ENCODE measurements at regions not wholly inside any gene's neighbourhood (a gene's known extent, or its start where the extent isn't known, plus 50 kb on each side); places are given as distances from the start of the nearest gene placed in this dataset.

DNA sequence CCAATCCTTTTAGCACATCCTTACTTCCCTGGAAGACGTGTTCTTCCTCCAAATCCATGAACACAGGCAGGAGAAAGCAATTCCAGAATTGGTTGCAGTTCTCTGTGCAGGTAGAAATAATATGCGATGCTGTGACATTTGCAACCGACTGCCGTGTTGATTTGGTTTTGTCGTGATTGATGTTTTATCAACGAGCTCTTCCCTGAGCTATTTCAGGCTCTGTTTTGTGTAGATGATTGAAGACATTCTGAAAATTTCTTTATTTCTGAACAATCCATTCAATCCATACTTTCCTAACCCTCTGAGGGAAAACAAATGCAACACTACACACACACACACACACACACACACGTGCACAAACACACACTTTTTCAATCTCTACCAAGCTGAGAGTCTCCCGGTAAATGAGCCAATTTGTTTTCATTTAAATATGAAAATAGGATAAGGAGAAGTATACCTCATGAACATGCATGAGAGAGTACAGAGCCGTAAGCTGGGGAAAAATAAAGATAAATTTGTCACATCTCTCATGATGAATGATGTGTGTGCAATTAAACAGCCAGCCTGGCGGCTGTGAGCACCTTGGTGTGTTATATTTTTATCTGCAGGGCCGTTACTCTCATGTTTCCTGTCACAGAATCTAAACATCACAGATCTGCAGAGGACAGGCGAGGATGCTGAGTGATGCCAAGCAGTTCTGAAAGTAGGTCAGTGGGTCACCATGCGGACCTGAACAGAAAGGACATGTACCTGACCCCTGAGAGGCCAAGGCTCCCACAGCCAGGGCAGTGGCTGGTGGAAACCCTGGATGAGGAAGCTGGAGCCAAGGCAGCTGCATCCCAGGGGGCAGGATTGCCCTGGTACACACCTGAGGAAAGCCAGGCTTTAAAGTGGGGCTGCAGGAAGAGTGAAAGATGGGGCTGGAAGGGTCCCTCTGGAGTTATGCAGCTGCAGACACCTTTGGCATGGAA lies 64.8 kb downstream of the PDCL3 start:
- no peak for DNase-seq

DNA sequence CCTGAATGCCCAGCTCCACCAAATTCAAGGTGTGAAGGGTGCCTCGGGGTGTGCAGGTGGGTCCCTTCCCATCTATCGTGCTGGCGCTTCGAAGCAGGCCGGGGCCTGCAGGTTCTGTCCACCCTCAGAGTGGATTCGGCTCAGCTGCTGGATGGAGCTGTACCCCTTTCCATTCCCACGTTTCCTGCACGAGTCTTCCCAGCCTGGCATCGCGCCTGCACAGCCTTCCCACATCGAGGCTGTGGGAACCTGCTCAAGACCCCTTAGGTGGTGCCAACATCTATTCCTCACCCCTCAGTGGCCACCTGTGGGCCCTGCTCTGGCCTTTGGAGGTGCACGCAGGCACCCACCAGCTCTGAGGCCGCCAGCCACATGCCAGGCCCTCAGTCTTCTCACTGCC lies 65.7 kb downstream of the PDCL3 start:
- no peak for DNase-seq

DNA sequence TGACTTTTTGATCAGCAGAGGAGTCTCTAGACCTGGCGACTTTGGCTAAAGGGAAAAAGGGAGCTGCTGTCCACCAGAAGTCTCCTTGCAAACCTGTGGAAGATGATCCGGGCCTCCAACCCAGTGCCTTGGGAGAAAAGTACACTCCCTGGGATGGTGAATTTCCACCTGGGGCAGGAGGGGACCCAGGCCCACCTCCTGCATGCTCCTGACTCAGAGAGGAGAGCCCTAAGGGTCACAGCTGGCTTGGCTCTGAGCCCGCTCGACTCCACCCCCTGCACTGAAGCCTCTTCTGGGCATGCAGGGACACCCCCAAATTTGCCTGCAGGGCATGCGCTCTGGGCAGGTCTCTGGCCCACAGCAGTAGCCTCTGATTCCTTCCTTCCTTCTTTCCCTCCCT lies 66.5 kb downstream of the PDCL3 start:
- no peak for DNase-seq

DNA sequence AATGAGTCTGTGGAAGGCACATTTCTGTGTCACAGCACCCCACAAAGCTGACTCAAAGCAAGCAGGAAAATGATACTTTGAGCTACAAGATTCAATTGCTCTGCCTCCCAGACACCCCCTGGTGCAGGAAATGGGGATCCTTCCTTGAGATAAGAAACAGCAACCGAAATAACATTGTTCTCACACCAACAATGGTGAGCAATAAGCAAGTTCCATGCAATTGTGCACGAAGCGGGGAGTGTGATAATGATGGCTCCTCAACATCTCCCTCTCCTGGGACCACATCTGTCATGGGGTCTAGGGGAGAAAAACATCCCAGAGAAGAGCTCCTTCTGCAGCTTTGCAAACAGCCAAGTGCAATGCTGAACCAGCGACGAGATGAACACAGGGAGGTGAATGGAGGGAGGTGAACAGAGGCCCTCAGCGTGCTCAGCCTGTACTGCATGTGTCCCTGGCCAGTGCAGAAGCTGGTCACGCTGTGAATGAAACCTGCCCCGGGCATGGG lies 67.7 kb downstream of the PDCL3 start:
- no peak for DNase-seq

DNA sequence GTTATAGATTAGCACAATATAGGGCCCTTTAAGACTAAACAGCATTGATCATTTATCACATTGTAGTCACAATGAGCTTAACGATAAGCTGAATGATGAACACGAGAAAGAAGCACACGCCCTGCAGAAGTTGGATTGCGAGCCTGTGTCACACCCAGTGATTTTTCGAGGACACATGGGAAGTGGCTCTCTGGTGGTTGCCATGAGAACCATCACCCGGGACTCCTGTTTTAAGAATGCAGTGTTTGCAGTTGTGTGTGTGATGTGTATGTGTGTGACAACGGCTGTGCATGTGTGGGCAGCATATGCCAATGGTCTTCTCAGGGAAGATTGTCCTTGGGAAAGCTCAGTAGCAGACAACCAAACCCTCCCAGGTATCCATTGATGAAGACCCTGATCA lies 69.2 kb downstream of the PDCL3 start:
- DNase-seq: no peak

DNA sequence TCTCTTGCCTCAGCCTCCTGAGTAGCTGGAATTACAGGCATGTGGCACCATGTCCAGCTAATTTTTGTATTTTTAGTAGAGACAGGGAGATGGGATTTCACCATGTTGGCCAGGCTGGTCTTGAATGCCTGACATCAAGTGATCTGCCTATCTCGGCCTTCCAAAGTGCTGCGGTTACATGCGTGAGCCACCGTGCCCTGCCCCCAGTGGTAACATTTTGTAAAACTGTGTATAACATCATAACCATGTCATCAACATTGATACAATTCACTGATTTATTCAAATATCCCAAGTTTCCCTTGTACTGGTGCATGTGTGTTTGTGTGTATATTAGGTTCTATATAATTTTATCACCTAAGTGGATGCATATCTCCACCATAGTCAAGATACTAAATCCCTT lies 70.0 kb downstream of the PDCL3 start:
- DNase-seq: no peak

DNA sequence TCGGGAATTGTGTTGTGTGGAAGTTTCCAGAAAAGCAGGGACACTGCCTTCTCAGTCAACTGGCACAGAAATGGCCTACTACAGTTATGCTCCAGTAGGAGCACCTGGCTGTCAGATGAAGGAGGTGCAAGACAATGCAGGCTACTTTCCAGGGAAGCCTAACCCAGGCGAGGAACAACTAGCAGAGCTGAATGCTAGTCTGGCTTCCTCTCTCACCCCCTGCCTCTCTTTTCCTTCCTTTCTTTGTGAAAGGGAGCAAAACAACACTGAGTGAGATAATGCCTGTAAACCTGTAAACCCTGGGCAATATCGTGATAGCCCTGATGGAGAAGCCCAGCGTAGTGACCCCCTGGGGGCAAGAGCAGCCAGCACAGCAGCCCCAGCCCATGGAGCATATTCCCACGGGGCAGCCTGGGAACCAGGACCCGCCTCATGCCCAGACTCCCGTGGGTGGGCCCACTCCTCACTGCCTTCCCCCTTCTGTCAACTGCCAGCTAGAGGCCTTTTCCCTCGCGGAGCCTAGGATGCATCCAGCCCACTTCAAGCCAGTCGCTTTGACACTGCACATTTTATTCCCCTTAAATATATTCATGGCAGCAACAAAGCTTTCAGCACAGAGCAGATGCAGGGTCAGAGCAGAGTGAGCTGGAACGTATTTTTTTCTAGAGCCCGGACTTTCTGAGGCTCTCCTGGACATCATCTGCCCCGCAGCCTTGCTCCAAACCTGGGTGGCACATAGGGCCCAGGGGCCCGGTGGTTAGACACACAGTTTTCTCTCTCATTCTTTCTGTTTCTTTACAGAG lies 77.0 kb downstream of the PDCL3 start:
- DNase-seq: no peak

DNA sequence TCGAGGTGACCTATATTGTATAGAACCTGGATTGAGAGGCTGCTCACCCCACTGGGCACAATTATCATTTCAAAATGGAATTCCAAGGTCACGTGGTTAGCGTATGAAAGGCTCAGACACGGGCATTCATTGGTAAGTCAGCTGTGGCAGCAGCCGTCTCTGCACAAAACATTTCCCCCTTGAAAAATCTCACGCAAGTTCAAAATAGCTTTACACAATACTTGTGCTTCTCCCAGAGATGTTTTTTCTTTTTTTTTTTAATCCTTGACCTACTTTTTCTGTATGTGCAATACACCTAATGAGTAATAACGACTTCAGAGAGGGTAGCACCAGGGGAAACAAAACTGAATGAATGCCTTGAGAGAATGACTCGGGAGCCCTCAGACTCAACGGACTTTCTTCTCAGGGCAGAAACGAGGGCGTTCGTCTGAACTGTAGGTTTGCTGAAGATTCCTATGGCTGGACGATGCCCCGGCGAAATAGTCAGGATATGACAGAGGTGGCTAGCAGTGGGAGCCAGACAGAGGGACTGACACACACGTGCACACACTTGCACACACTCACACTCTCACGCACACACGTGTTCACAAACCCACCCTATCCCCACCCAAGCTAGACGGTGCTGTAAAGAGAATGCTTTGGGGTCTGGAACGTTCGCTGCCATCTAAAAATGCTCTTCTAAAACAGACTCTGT lies 77.8 kb downstream of the PDCL3 start:
- no peak for DNase-seq

DNA sequence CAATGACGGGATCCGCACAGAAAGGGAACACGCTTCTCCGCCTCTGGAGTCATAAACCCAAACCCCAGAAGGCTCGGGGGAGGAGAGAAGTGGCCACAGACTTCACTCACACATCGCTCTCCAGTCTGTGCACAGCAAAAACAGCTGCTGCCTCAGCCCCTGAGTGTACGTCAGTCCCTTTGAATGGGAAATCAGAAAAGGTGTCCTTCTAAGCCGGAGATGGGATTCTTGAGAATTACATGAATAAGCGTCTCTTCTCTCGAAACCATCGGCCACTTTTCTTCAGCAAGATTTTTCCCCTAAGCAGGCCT lies 78.3 kb downstream of the PDCL3 start:
- DNase-seq: no peak

DNA sequence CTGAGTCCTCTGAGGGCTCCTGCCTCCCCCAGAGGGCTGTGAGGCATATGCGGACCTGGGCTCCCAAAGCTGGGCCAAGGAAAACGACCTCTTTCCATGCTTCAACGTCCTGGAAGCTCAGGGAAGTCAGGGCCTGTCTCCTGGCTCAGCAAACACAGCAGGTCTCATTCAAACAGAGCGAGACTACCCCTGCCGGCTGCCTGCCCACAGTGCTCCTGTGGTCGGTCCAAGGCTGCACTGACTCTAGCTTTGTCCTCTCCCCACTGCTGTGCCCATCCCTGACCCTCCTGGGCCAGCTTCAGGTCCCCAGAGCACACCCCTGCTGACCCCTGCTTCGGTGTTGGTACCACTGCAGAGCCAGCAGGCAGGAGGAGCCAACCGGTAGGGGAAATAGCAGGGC lies 79.6 kb downstream of the PDCL3 start:
- DNase-seq: no peak

DNA sequence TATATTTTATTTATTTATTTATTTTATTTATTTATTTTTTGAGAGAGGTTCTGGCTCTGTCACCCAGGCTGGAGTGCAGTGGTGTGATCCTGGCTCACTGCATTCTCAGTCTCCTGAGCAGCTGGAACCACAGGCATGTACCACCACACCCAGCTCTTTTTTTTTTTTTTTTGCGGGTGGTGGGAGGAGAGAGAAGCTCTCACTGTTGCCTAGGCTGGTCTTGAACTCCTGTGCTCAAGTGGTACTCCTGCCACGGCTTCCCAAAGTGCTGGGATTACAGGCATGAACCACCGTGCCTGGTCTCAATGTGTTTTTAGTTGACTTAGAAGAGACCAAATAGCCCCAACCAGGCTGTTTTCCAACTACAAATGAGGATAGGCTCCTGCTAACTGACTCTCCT lies 80.7 kb downstream of the PDCL3 start:
- DNase-seq: no peak

DNA sequence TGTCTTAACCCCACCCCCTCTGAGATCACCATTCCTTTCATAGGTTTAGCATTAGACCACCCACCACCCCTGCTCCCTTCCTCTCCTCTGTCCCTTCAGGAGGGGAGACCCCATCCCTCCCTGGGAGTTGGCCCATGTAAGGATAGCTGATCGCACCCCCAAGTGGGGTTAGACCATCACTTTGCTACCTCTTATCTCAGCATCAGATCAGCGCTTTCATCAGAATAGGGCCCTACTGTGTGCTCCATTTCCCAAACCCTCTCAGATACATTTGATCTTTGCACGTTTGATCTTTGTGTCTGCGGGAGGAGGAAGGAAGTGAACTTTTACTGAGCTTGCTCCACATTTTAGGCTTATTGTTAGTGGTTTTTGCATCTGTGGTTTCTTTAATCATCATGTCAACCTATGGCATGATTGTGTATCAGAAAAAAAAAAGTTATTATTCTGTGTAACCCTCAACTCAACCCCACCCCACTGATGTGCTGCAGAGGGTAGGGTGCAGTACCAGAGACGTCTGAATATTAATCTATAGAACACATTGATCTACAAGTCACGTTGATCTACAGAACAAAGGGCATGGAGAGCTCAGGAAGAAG lies 81.2 kb downstream of the PDCL3 start:
- no peak for DNase-seq

DNA sequence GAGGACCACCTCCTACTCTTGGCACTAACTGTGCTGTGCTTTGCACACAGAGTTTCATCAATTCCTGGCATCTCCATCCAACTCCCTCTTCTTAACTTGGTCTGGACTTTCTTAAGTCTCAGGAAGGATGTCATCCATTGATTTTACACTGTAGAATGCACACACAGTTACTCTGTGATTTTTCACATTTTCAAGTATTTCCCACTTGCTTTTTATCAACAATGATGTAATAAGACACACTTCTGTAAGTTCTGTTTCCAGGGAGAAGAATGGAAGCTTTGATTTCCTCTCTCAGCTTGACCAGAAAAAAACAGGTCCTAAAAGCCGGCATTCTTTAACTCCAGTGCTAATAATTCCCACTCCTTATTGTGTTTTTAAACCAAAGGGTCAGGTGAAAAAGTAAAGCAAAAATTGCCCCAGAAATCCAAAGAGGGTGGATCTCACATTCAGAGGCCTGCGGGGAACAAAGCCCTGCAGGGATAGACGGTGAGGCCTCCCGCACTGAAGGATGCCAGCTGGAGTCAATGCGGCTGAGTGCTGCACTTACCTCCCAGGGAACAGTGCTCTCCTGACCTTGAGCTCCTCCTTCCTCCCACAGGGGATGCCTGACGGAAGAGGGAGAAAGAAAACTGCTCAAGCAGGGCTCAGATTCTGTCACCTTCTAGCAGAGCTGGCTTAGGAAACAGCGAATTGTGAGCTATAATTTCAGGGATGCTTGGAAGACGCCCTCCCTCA lies 83.1 kb downstream of the PDCL3 start:
- no peak for DNase-seq

DNA sequence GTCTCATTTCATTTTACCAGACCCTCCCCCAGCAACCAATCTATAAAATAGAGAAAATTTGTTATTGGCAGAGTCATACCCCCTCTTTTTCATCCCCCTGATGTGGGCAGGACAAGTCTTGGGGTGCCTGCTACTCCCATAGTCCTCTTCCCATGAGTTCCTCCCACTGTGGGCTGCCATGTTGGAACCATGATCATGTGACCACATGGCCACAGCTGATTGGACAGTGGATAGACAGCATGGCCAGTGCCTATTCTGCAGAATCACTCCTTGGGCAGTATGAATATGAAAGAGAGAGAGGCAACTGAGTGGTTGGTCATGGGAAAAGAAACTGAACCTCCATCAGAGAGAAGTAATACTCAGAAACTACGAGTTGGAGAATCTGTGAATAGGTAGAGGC lies 84.9 kb downstream of the PDCL3 start:
- no peak for DNase-seq

DNA sequence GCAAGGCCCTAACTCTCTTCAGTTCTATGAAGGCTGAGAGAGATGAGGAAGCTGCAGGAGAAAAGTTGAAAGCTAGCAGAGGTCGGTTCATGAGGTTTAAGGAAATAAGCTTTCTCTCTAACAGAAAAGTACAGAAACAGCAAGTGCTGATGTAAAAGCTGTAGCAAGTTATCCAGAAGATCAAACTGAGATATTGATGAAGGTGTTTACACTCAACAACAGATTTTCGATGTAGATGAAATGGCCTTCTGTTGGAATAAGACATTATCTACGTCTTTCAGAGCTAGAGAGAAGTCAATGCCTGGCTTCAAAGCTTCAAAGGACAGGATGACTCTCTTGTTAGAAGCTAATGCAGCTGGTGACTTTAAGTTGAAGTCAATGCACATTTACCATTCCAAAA lies 87.4 kb downstream of the PDCL3 start:
- DNase-seq: no peak

DNA sequence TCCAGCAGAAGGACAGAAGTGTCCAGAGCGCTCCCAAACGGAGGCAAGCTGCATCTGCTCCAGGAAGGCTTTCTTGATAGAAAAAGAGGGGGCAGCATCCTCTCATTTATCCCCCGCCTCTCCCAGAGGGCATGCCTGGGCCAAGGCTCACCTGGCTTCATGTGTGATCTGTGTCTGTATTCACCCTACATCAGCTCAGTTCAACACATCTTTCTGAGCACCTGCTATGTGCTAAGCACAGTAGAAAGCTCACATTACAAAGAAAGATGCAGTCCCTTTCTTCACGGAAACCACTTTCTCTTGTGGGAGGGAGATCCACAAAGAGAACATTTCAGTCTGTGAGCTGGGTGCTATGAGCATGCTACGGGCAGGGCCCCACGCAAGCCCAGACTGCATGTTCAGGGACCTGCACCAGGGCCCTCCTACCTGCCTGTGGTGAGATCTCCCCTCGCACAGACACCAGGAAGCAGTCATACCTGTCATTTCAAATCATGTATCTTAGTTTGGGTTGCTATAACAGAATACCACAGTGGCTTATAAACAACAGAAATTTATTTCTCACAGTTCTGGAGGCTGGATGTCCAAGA lies 90.7 kb downstream of the PDCL3 start:
- no peak for DNase-seq

DNA sequence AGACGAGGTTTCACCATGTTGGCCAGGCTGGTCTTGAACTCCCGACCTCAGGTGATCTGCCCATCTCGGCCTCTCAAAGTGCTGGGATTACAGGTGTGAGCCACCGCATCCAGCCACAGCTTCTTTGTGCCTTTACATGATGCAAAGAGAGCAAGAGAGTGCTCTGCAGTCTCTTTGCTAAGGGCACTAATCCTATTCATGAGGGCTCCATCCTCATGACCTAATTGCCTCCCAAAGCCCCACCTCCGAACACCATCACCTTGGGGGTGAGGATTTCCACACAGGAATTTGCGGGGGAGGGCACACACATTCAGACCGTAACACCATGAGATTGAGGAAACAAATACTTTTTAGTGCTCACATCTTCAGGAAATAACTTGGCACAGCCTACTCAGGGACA lies 91.8 kb downstream of the PDCL3 start:
- no peak for DNase-seq

DNA sequence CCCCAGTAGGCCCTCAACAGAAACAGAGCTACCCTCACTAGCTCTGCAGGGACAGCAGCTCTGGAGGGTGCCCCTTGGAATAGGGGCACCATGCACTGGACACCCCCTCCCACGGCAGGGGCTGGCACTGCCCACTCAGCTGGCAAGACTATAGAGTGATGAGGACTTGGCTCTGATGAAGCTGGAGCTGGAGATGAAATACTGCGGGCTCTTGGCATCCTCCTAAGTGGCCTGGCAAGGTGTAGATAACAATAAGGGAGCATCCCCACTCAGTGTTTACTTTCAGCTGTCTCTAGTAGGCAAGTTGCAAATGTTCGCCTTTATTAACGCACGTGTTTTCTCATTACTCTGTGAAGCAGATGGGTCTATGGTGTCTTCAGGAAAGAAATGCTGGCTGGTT lies 92.7 kb downstream of the PDCL3 start:
- no peak for DNase-seq

DNA sequence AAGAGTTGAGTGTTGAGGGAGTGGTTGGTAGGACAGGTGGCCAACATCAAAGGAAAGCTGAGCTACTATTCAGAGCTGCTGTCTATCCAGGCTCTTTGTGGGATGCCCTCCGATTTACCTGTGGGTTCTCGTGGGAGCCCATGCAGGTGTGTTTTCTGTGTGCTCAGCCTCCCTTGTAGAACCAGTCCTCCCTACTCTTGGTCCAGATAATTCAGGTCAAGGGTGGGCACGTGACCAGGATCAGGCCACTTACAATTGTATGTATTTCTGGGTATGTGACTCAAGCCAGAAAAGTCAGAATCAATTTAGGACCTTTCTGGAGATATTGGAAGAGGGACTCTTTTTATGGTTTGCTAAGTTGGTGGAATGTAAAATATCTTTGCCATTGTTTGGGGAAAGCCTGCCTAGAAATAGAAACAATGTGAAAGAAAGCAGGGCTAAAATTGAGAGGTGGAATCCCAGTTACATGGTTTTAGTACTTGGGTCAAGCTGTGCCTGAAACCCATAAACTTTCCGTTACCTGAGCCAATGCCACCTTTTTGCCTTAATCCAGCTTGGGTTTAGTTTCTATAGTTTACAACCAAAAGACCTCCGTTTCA lies 93.2 kb downstream of the PDCL3 start:
- DNase-seq: no peak

DNA sequence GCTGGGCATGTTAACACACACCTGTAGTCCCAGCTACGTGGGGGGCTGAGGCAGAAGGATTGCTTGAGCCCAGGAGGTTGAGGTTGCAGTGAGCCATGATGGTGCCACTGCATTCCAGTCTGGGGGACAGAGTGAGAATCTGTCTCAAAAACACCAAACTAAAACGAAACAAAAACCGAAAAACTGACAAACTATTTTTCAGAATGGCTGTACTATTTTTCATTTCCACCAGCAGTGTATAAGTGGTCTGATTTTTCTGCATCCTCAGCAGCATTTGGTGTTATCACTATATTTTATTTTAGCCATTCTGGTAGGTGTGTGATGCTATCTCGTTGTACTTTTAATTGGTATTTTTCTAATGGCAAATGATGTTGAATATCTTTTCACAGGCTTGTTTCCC lies 95.2 kb downstream of the PDCL3 start:
- DNase-seq: no peak

DNA sequence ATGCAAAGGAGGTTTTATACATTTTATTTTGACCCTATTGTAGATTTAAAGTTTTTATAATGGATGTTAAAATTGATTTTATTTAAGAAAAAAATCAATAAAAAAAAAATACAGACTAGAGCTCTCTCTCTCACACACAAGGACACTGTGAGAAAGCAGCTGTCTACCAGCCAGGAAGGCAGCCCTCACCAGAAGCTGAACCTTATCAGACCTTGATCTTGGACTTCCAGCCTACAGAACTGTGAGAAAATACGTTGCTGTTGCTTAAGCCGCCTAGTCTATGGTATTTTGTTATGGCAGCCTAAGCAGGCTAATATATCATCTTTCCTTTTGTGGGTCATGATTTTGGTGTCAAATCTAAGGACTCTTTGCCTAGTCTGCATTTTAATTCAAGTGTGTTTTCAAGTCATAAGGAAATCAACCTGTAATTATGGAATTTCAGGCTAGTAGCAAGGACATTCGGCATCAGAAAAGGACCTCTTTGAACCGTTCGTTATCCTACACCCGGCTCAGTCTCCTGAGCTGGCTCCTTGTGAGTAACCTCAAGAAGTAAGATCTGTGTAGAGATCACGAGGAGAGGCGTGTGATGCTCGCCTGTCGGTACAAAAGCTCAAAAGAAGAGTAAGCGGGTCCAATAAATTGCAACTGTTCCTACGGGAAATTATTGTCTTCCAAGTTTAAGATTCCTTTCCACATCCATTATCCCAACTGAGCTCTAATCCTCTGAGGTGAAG lies 98.2 kb downstream of the PDCL3 start:
- no peak for DNase-seq

All from NK-92 treated with Interleukin-12 subunit alpha and Interleukin-12 subunit beta, amount 100 ng/mL, for 24 hours (cell line).